IMR-90 (cell line): ENCODE measurements at regions not wholly inside any gene's neighbourhood (a gene's known extent, or its start where the extent isn't known, plus 50 kb on each side); places are given as distances from the start of the nearest gene placed in this dataset.

Experiments
- ATAC-seq: fragments of 200-7000 bp; cut with Tn5 transposase; 2 replicates; pipeline ENCODE4 v1.9.1; 2020; ENCODE audit warnings: low read depth, mild to moderate bottlenecking, moderate library complexity
- BruUV-seq: library from RNA; stranded (reverse); fragments of 400-500 nt; replicated peaks from 2 replicates; lab custom pipeline; 2021; lab: Mats Ljungman, UMichigan
- CTCF ChIA-PET: fragments of 300-600 bp; formaldehyde crosslinking; extraction: SDS; loops from one replicate; lab custom pipeline; 2021; ENCODE audit warnings: antibody characterized with exemption; lab: Yijun Ruan, JAX
- POLR2A ChIA-PET: fragments of 300-600 bp; sonication (Branson Sonifier 250); formaldehyde crosslinking; loops from one replicate; lab custom pipeline; 2022; ENCODE audit warnings: antibody characterized with exemption; ENCODE audit not compliant: unreplicated experiment; lab: Charles Lee
- DNase-seq: peaks from one replicate; pipeline ENCODE4 v3.0.0; 2013
- H2AFZ ChIP-seq: replicated peaks from 2 replicates; pipeline ENCODE3; 2013; ENCODE audit warnings: low read length, mild to moderate bottlenecking; ENCODE audit not compliant: poor library complexity
- H2AK5ac ChIP-seq: 2 replicates; pipeline ENCODE4 v1.6.1; 2013; ENCODE audit warnings: low read depth, low read length, inconsistent platforms
- H2AK9ac ChIP-seq: replicated peaks from 2 replicates; pipeline ENCODE3; 2013; ENCODE audit warnings: mild to moderate bottlenecking, low read depth, low read length, moderate library complexity; ENCODE audit not compliant: poor library complexity
- H2BK120ac ChIP-seq: 2 replicates; pipeline ENCODE4 v1.6.1; 2013; ENCODE audit warnings: low read depth, low read length, inconsistent platforms
- H2BK15ac ChIP-seq: 3 replicates; pipeline ENCODE4 v1.6.1; 2013; ENCODE audit warnings: low read depth, low read length, inconsistent platforms
- H2BK20ac ChIP-seq: 2 replicates; pipeline ENCODE4 v1.6.1; 2013; ENCODE audit warnings: low read depth, mild to moderate bottlenecking, inconsistent platforms, low read length, moderate library complexity
- H2BK5ac ChIP-seq: 2 replicates; pipeline ENCODE4 v1.6.1; 2013; ENCODE audit warnings: mild to moderate bottlenecking, low read depth, low read length, inconsistent platforms; ENCODE audit not compliant: poor library complexity, severe bottlenecking
- H3K14ac ChIP-seq: replicated peaks from 2 replicates; pipeline ENCODE4 v1.6.1; 2013; ENCODE audit warnings: low read depth, low read length, inconsistent platforms
- H3K18ac ChIP-seq: 2 replicates; pipeline ENCODE4 v1.6.1; 2013; ENCODE audit warnings: low read depth, low read length, control low read depth
- H3K23ac ChIP-seq: 2 replicates; pipeline ENCODE4 v1.6.1; 2013; ENCODE audit warnings: low read depth, low read length, inconsistent platforms
- H3K27ac ChIP-seq: 2 replicates; pipeline ENCODE4 v1.5.1; 2013; ENCODE audit warnings: mild to moderate bottlenecking, control low read depth, low read length; ENCODE audit not compliant: insufficient read depth
- H3K27me3 ChIP-seq: 2 replicates; pipeline ENCODE4 v1.6.1; 2013; ENCODE audit warnings: low read length; ENCODE audit not compliant: control insufficient read depth, insufficient read depth
- H3K36me3 ChIP-seq: 2 replicates; pipeline ENCODE4 v1.6.1; 2013; ENCODE audit warnings: low read length, mixed read lengths; ENCODE audit not compliant: control insufficient read depth, insufficient read depth
- H3K4ac ChIP-seq: 2 replicates; pipeline ENCODE4 v1.6.1; 2013; ENCODE audit warnings: low read depth, low read length, inconsistent platforms
- H3K4me1 ChIP-seq: 2 replicates; pipeline ENCODE4 v1.6.1; 2013; ENCODE audit warnings: low read length, mixed read lengths; ENCODE audit not compliant: control insufficient read depth, insufficient read depth
- H3K4me2 ChIP-seq: 2 replicates; pipeline ENCODE4 v1.6.1; 2013; ENCODE audit warnings: low read depth, mild to moderate bottlenecking, control low read depth, low read length, moderate library complexity
- H3K4me3 ChIP-seq: 2 replicates; pipeline ENCODE4 v1.5.1; 2013; ENCODE audit warnings: low read depth, mild to moderate bottlenecking, control low read depth, low read length, moderate library complexity; ENCODE audit not compliant: insufficient read depth
- H3K56ac ChIP-seq: 2 replicates; pipeline ENCODE4 v1.6.1; 2013; ENCODE audit warnings: low read length, inconsistent platforms; ENCODE audit not compliant: insufficient read depth; ENCODE audit errors: extremely low read depth
- H3K79me1 ChIP-seq, 2 experiments: 2 replicates each; pipeline ENCODE4 v1.6.1; 2013; ENCODE audit warnings: low read length in 2 of 2, inconsistent platforms in 1 of 2, low read depth in 1 of 2
- H3K9ac ChIP-seq: 2 replicates; pipeline ENCODE4 v1.6.1; 2013; ENCODE audit warnings: low read depth, low read length, control low read depth
- H3K9me1 ChIP-seq: 2 replicates; pipeline ENCODE4 v1.6.1; 2013; ENCODE audit warnings: low read length, inconsistent platforms; ENCODE audit not compliant: insufficient read depth
- H3K9me3 ChIP-seq: 2 replicates; pipeline ENCODE4 v1.6.1; 2013; ENCODE audit warnings: low read length; ENCODE audit not compliant: control insufficient read depth, insufficient read depth
- H4K20me1 ChIP-seq: 2 replicates; pipeline ENCODE4 v1.6.1; 2013; ENCODE audit warnings: low read length, inconsistent platforms; ENCODE audit not compliant: insufficient read depth
- H4K5ac ChIP-seq: 2 replicates; pipeline ENCODE4 v1.6.1; 2013; ENCODE audit warnings: mild to moderate bottlenecking, low read depth, low read length, control low read depth
- H4K8ac ChIP-seq, 2 experiments: 2 replicates each; pipeline ENCODE4 v1.6.1; 2013; ENCODE audit warnings: low read depth in 2 of 2, low read length in 2 of 2, control low read depth in 1 of 2, inconsistent platforms in 1 of 2
- H4K91ac ChIP-seq: 2 replicates; pipeline ENCODE4 v1.6.1; 2013; ENCODE audit warnings: low read depth, low read length, inconsistent platforms; ENCODE audit not compliant: insufficient read depth
- CEBPB ChIP-seq: IDR thresholded peaks from 2 replicates; pipeline ENCODE4 v1.6.1; 2012; ENCODE audit warnings: low read depth, low read length, improper control_type of control experiment
- CHD1 ChIP-seq: IDR thresholded peaks from 2 replicates; pipeline ENCODE4 v1.6.1; 2012; ENCODE audit warnings: low read depth, low read length, improper control_type of control experiment
- CTCF ChIP-seq: conservative IDR thresholded peaks from 2 replicates; pipeline ENCODE4 v1.5.1; 2012; ENCODE audit warnings: mild to moderate bottlenecking, low read depth, low read length, improper control_type of control experiment
- ELK1 ChIP-seq: fragments of 150-350 bp; IDR thresholded peaks from 2 replicates; pipeline ENCODE4 v1.6.1; 2016; ENCODE audit warnings: low read depth, mild to moderate bottlenecking, low read length, moderate library complexity, borderline replicate concordance
- FOS ChIP-seq: fragments of 150-350 bp; IDR thresholded peaks from 2 replicates; pipeline ENCODE4 v1.6.1; 2016; ENCODE audit warnings: low read depth, low read length
- MAFK ChIP-seq: IDR thresholded peaks from 2 replicates; pipeline ENCODE4 v1.6.1; 2012; ENCODE audit warnings: low read depth, low read length, improper control_type of control experiment
- MAZ ChIP-seq: IDR thresholded peaks from 2 replicates; pipeline ENCODE4 v1.6.1; 2012; ENCODE audit warnings: low read depth, mild to moderate bottlenecking, low read length, improper control_type of control experiment, moderate library complexity, borderline replicate concordance
- MXI1 ChIP-seq: IDR thresholded peaks from 2 replicates; pipeline ENCODE4 v1.6.1; 2012; ENCODE audit warnings: low read depth, mild to moderate bottlenecking, low read length, moderate library complexity, borderline replicate concordance
- NFE2L2 ChIP-seq: fragments of 150-350 bp; IDR thresholded peaks from 2 replicates; pipeline ENCODE4 v1.6.1; 2016; ENCODE audit warnings: low read depth, mild to moderate bottlenecking, low read length
- POLR2A ChIP-seq: IDR thresholded peaks from 2 replicates; pipeline ENCODE4 v1.6.1; 2012; ENCODE audit warnings: mild to moderate bottlenecking, low read depth, low read length
- RAD21 ChIP-seq: IDR thresholded peaks from 2 replicates; pipeline ENCODE4 v1.6.1; 2012; ENCODE audit warnings: low read length, improper control_type of control experiment
- RCOR1 ChIP-seq: IDR thresholded peaks from 2 replicates; pipeline ENCODE4 v1.6.1; 2012; ENCODE audit warnings: mild to moderate bottlenecking, low read length, improper control_type of control experiment; ENCODE audit not compliant: insufficient replicate concordance
- WGBS, 2 experiments: methylation state at CpG; one replicate each; pipeline versions ENCODE4 v1.1.5 to v1.1.7; 2013; ENCODE audit warnings: missing lambda C conversion rate in 2 of 2; ENCODE audit not compliant: insufficient read length in 1 of 2; ENCODE audit errors: extremely low coverage in 2 of 2; 5-methylcytosine and 5-hydroxymethylcytosine counted together
- dilution Hi-C: fragments of 300-500 bp; cut with HindIII; formaldehyde crosslinking; loops from one replicate; pipeline ENCODE4 v1.14.3; 2018; ENCODE audit warnings: low sequenced_read_pairs; ENCODE audit not compliant: unreplicated experiment
- in situ Hi-C: fragments of 300-500 bp; cut with MboI; formaldehyde crosslinking; loops from 3 replicates; pipeline ENCODE4 v1.14.3; 2019; ENCODE audit warnings: low sequenced_read_pairs, inconsistent platforms, mixed read lengths
- intact Hi-C: fragments of 100-400 bp; cut with micrococcal nuclease; formaldehyde crosslinking; loops from 2 replicates; pipeline ENCODE4 v1.10.0; 2022

- Histone ChIP-seq H2BK120ac (no peak overlapping the region), H3K9me3 (no peaks in the 10 kb centered on the region), H3K36me3 (no peaks in the 10 kb centered on the region), H4K91ac (no peak overlapping the region), H3K9ac (no peak overlapping the region), H2BK20ac (no peak overlapping the region), H4K8ac (no peak overlapping the region), H2AK5ac (no peak overlapping the region), H4K5ac (no peak overlapping the region), H2BK15ac (no peak overlapping the region), H3K9me1 (no peaks in the 10 kb centered on the region), H2BK5ac (no peak overlapping the region), H3K4ac (no peak overlapping the region), H3K27ac (no peak overlapping the region), H2AK9ac (no peak overlapping the region), H3K23ac (no peak overlapping the region), H2AFZ (no peak overlapping the region), H3K14ac (no peak overlapping the region), H3K4me1 (no peaks in the 10 kb centered on the region), H3K56ac (no peak overlapping the region), H3K4me3 (no peak overlapping the region), H3K4me2 (no peak overlapping the region), H4K20me1 (no peaks in the 10 kb centered on the region), H3K27me3 (no peaks in the 10 kb centered on the region), H3K79me1 (no peaks in the 10 kb centered on the region), H3K18ac (no peak overlapping the region)
- intact Hi-C loops, result no loop called here
- BruUV-seq, result no TSS peak
- no CpG with 5 or more reads among the region's 5 CpGs for WGBS, 2 experiments
- DNase-seq, result no peak
- TF ChIP-seq CEBPB (no peak), MAFK (no peak), NFE2L2 (no peak), RCOR1 (no peak), POLR2A (no peak), FOS (no peak), MAZ (no peak), MXI1 (no peak), CTCF (no peak), CHD1 (no peak), ELK1 (no peak), RAD21 (no peak)
- ATAC-seq, result no peak
- in situ Hi-C loops, result no loop called here
- dilution Hi-C loops, result no loop called here
- ChIA-PET CTCF (interaction anchor here (0.6 kb wide), 1 partner anchor 1126 kb away, joined by 3 read pairs; no protein-coding TSS in a partner anchor), POLR2A (no interaction called here)
Measured at GRCh38 chr2:176986487-176986886, 226.1 kb upstream of the HNRNPA3 start.
